GM19372 (cell line): ENCODE measurements at regions not wholly inside any gene's neighbourhood (a gene's known extent, or its start where the extent isn't known, plus 50 kb on each side); places are given as distances from the start of the nearest gene placed in this dataset.
A peak's percentile ranks its signal among the peaks of the same experiment; 100 is the strongest.
"Not testable (repeated sequence)": the region's sequence is repeated elsewhere in the genome, so short reads cannot be mapped to it uniquely, and the experiment has no call there.

Source experiments
- ATAC-seq: cut with Tn5 transposase; IDR thresholded peaks from one replicate; pipeline ENCODE4 v1.9.1; 2021; ENCODE audit warnings: mild to moderate bottlenecking, low read depth, moderate library complexity; ENCODE audit not compliant: unreplicated experiment

DNA sequence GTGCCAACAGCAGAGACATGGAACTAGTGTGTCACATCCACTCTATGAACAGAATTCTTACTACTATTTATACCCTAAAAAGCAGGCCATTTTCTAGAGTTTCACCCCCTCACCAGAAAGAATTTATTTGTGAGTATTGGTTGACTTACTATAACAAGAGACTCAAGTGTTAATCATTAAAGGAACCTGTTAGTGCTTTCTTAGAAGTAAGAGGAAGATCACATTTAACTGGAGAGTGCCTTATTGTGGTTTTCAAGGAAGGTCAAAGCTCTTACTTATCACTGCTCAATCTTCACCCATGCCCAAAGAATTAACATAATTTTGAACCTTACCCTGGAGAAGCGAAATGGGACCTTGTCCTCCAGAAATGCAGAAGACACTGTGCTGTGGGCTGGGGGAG is 169.3 kb upstream of the PRSS1 start:
- ATAC-seq = peak; percentile 37

DNA sequence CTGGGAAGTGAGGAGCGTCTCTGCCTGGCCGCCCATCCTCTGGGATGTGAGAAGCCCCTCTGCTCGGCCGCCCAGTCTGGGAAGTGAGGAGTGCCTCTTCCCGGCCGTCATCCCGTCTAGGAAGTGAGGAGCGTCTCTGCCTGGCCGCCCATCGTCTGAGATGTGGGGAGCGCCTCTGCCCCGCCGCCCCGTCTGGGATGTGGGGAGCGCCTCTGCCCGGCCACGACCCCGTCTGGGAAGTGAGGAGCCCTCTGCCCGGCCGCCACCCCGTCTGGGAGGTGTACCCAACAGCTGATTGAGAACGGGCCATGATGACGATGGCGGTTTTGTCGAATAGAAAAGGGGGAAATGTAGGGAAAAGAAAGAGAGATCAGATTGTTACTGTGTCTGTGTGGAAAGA is 173.9 kb upstream of the PRSS1 start:
- ATAC-seq = not testable (repeated sequence)

DNA sequence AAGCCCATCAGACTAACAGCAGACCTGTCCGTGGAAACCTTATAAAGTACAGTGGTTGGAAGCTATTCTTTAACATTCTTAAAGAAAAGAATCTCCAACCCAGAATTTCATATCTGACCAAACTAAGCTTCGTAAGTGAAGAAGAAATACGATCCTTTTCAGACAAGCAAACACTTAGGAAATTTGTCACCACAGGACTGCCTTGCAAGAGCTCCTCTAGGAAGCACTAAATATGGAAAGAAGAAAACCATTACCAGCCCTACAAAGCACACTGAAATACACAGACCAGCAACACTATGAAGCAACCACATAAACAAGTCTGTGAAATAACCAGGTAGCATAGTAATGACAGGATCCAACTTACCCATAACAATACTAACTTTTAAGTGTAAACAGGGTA is 177.7 kb upstream of the PRSS1 start:
- ATAC-seq = no peak

DNA sequence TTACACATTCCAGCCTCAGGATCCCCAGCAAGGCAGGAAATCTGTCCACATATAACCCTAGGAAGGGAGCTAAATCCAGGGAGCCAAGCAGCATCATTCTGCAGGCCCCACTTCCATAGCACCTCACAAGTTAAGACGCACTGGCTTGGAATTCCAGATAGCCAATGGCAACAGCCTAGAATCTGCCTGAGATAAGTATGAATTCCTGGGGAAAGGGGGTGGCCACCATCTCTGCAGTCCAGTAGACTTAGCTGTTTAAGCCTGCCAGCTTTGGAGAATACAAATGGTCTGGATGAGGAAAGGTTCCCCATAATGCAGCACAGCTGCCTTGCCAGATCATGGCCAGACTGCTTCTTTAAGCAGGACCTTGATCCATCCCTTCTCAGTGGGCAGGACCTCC is 179.4 kb upstream of the PRSS1 start:
- ATAC-seq = no peak

DNA sequence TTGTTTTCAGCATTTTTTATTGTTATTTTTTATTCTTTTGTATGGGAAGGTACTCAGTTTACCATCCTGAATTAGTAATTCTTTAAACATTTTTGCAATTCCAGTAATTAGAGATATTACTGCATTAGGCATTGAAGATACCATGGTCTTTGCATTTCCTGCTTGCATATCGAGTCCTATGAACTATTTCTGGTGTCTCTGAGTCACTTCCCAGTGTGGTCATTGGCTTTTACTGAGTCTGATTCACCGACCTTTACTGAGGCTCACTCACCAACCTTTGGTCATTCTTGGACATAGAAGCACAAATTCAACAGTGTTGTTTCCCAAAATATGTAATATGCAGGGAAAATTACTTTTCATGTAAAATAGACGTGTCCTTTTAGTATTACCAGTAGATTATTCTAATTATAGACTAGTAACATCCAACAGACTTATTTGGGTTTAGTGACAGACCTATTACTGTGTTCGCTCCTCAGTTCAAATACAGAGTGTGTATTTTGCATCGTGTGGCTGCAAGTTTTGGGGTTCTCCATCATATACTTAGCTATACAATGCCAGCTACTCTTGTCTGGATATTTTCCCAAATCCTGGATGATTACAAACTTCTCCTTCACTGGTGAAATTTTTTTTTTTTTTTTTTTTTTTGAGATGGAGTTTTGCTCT is 180.7 kb upstream of the PRSS1 start:
- no peak for ATAC-seq

DNA sequence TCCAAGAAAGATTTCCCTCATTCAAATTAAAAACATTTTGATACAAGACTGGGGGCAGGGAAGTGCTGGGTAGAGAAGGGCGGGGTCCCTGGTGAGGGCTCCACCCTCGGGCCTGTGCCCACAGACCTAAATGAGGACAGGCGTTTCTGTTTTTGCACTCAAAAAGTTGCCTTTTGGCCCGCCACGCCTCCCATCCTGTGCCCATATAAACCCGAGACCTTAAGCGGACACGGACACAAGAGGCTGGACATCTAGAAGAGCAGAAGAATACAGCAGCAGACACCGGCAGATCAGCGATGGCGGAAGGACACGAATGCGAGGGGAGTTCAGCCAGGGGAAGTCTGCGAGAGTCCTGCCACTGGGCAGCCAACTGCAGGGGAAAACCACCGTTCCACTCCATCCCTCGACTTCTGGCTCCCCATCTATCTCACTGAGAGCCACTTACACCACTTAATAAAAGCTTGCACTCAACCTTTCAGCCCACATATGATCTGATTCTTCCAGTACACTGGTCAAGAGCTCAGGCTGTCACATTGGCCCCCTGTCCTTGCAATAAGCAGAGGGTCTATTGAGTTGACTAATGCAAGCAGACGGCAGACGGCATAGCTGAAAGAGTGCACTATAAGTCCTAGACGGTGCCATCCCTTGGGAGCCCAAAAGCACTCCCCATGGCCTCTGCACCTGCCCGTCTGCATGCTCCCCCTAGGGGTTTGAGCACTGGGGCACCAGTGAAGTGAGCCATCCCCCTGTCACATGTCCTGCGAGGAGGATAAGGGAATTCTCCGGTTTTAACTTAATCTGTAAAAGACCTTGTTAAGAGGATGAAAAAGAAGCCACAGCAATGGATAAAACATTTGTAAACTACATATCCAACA is 181.8 kb upstream of the PRSS1 start:
- no peak for ATAC-seq

DNA sequence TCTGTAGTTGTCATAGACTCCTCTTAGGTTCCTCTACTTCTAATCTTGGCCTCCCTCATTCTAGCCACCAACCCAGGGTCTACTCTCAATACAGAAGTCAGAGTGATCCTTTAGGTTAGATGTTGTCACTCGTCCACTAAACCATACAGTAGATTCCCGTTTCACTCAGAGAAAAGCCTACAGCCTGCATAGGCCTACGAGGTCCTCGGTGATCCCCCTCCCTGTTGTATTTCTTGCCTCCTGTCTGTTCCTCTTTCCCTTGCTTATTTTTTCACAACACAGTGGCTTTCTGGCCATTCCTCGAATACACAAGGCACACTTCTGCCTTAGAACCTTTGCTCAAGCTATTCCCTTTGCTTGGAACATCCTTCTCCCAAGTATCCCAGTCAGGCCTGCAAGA is 183.0 kb upstream of the PRSS1 start:
- no peak for ATAC-seq

DNA sequence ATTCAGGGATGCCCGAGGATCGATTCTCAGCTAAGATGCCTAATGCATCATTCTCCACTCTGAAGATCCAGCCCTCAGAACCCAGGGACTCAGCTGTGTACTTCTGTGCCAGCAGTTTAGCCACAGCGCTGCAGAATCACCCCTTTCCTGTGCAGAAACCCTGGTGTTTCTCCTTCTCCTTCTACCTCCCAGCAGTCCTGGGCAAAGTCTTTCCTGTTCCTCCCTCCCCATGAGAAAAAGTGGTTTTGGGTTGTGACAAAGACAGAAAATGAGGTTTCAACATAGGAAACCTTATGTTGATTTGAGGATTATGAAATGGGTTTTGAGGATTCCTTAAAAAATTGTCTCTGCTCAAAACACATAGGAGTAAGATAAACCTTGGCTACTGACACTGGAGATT is 185.1 kb upstream of the PRSS1 start:
- not testable (repeated sequence) for ATAC-seq

DNA sequence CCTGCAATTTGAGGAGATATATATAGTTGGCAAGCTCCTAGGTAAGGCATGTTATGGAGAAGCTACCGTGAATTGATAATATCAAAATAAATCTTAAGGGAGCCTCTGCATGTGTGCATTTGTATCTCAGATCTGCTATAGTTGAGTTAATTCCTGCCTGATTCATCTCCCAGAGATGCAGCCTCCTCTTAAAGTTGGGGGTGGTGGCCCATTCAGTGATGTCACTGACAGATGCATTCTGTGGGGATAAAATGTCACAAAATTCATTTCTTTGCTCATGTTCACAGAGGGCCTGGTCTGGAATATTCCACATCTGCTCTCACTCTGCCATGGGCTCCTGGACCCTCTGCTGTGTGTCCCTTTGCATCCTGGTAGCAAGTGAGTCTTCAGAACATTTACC is 185.8 kb upstream of the PRSS1 start:
- ATAC-seq = no peak

DNA sequence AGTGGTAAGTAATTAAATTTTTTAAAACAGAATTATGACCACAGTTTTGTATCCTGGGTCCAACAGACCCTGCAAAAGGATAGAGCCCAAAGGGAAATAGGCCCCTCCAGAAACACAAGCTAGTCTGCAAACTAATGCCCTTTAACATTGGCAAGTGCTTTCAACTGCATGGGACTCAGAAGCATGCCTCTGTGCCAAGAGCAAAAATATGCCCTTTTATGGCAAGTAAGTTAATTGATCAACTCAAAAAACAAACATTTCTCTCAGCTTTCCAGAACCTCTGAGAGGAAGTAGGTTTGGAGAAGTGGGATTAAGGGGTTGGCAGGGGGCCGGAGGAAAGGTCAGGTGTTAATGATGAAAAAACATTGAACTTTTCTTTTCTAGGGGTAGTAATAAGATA is 186.6 kb upstream of the PRSS1 start:
- ATAC-seq = no peak

DNA sequence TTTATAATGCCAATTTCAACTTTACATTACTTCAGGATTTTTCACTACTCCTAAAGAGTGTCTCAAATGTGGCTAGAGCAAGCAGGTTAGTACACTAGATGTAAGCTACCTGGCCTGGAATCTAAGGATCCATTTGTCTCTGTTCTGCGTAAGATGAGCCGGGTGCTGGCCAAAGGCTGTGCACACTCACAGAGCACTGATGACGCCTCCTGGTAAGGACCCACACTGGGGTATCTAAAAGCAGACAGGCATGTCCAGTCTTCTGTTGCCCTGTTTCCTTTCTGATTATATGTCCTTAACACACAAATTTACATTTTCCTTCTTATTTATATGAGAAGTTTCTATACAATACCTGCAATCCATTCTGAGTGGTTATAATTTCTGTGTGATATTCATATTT is 187.9 kb upstream of the PRSS1 start:
- not testable (repeated sequence) for ATAC-seq

DNA sequence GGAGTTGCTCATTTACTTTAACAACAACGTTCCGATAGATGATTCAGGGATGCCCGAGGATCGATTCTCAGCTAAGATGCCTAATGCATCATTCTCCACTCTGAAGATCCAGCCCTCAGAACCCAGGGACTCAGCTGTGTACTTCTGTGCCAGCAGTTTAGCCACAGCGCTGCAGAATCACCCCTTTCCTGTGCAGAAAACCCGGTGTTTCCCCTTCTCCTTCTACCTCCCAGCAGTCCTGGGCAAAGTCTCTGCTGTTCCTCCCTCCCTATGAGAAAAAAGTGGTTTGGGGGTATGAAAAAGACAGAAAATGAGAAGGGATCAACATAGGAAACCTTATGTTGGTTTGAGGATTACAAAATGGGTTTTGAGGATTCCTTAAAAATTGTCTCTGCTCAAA is 188.5 kb upstream of the PRSS1 start:
- not testable (repeated sequence) for ATAC-seq

DNA sequence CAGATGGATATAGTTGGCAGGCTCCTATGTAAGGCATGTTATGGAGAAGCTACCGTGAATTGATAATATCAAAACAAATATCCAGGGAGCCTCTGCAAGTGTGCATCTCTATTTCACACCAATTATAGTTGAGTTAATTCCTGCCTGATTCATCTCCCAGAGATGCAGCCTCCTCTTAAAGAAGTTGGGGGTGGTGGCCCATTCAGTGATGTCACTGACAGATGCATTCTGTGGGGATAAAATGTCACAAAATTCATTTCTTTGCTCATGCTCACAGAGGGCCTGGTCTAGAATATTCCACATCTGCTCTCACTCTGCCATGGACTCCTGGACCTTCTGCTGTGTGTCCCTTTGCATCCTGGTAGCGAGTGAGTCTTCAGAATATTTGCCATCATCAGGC is 189.1 kb upstream of the PRSS1 start:
- no peak for ATAC-seq

DNA sequence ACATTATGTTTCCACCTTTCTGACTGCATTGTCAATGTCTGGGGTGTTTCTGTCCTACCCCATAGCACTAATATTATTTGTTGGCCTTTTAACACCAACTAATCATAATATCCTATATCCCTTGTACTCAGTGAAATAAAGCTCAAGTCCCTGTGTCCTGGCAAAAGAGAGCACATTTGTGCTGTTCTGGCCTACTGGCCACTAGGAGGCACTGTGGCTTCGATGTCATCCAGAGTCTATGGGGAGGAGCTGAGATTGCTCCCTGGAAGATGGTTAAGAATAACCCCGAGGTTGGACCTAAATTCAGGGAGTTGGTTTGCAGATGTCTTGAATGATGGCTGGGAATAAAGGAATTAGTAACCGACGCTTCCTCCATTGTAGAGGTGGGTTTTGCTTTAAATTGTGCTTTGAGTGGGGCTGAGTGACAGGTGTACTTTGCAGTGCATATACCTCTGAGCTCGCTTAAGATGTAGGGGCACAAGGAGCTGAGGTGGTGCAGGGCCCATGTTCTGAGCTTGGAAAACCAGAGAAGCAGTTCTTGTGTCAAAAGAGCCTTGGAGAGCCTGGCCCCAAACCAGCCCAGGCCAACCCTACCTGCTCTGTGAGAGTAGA is 191.2 kb upstream of the PRSS1 start:
- peak; percentile 89 for ATAC-seq

DNA sequence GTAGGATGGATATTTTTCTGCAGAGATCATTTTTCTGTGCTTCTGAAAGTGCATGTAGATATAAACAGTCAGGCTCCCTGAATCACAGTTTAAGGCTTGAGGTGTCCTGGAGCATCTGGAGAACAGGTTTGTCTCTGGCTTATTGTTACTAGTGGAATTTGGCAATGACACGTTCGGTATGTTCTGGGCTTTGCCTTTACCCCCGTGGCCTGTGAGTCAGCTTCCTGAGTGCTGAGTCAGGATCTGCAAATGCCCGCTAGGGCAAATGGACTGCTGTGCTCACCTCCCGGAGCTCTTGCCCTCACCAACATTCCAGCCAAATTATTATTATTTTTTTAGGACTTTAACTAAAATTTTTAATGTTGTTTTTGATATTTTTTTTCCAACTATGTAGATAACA is 192.5 kb upstream of the PRSS1 start:
- no peak for ATAC-seq

DNA sequence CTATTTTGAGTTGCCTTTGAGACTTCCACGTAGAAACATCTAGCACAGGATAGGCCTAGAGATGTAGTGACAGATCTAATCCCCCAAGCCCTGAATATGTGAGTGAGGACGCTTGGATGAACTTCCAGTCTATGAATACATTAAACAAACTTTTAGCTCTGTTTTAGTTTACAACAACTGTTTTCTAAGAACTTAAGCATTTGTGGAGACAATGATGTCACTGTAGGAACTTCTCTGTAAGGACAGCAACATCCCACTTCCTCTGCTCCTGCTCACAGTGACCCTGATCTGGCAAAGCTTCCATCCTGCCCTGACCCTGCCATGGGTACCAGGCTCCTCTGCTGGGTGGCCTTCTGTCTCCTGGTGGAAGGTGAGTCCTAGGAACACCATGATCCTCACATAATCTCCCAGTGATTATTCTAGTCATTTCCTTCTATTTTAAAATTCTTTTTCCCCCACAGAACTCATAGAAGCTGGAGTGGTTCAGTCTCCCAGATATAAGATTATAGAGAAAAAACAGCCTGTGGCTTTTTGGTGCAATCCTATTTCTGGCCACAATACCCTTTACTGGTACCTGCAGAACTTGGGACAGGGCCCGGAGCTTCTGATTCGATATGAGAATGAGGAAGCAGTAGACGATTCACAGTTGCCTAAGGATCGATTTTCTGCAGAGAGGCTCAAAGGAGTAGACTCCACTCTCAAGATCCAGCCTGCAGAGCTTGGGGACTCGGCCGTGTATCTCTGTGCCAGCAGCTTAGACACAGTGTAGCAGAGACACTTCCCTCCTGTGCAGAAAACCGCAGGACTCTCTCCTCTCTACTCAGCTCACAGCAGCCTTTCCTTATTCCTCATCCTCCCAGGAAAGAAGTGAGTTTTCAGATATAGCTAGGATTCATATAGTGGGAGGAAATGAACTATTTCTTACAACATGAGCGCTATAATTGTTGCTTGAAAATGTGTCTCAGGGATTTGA is 194.4 kb upstream of the PRSS1 start:
- ATAC-seq = no peak

DNA sequence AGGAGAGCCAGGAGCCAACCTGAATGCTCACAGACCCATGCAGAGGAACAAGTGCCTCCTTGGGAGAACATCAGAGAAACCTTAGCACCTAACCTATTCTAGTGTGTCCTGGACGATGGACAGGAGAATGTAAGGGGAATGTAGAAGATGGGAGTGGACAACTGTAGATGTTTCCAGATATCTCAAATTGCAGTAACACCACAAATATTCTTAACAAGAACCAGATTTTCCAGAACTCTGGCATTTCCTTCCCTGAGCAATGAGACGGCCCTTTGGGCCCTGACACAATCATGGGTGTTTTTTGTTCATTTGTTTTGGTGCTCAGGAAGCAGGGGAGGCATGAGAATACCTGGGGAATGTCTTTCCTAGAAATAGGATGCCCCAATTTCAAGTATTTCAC is 196.1 kb upstream of the PRSS1 start:
- no peak for ATAC-seq

DNA sequence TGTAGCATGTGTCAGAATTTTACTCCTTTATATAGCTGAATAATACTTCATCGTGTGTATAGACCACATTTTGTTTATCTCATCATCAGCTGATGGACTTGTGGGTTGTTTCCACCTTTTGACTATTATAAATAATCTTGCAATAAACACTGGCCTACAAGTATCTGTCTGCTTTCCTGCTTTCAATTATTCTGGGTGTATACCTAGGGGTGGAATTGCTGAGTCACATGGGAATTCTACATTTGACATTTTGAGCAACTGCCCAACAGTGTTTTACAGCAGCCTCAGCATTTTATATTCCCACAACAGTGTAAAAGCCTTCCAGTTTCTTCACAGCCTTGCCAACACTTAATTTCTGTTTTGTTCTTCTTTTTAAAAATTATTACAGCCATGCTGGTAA is 200.3 kb upstream of the PRSS1 start:
- no peak for ATAC-seq

DNA sequence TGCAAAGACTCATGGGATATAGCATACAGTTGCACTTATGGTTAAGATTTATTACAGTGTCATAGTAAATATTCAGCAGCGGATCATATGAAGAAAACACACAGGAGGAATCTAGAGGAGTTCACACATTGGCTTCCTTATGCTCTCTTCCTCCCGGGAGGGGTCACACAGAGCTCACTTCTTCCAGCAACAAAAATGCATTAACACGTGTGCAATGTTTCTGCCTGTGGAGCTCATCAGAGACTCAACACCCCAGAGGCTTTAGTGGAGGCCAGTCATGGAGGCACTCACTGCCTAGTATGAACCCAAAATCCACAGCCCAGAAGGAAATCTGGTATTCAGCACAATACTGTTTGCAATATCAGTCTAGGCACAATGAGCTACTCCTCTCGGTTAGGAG is 202.8 kb upstream of the PRSS1 start:
- ATAC-seq = no peak

DNA sequence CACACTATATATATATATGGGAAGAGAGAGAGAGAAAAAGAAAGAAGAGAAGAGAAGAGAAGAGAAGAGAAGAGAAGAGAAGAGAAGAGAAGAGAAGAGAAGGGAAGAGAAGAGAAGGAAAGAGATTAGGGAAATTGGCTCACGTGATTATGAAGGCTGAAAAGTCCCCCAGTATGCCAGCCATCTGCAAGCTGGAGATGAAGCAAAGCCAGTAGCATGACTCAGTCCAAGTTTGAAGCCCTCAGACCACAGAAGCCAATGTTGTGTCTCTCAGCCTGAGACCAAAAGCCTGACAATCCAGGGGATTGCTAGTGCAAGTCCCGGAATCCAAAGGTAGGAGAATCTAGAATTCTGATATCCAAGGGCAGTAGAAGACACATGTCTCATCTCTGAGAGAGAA is 206.3 kb upstream of the PRSS1 start:
- no peak for ATAC-seq

DNA sequence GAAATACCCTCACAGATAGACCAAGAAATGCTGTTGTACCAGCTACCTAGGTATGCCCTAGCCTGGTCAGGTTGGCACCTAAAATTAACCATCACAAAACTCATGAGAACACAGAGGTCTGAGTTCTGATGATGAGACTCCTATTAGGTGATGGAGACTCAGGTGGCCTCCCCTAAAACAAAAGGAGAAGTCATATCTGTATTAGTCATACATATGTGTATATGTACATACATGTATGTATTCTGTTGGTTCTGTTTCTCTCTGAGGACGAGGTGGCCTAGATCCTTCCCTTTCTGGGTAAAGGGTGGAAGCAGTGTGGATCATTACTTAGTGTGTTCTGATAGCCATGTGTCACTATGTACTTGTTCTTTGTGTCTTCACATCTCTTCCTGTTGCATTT is 207.2 kb upstream of the PRSS1 start:
- no peak for ATAC-seq
